T-helper 9 cell (primary cell): ENCODE measurements at regions not wholly inside any gene's neighbourhood (a gene's known extent, or its start where the extent isn't known, plus 50 kb on each side); places are given as distances from the start of the nearest gene placed in this dataset.

ENCODE experiments used
- DNase-seq: peaks from one replicate; pipeline ENCODE4 v3.0.0-alpha.2; 2020

GRCh38 chr12:88985011-88985410 is 367.3 kb downstream of the DUSP6 start:
- no peak for DNase-seq

- no peak for DNase-seq
Measured at GRCh38 chr12:88982694-88983093, 369.6 kb downstream of the DUSP6 start.

GRCh38 chr12:88977115-88977514 is 375.2 kb downstream of the DUSP6 start:
- no peak for DNase-seq

GRCh38 chr12:88973998-88974397 is 378.3 kb downstream of the DUSP6 start:
- DNase-seq, result no peak

GRCh38 chr12:88970740-88971139 is 381.6 kb downstream of the DUSP6 start:
- no peak for DNase-seq

- no peak for DNase-seq
Measured at GRCh38 chr12:88969127-88969526, 383.2 kb downstream of the DUSP6 start.

GRCh38 chr12:88960213-88960878 is 380.1 kb upstream of the KITLG start:
- DNase-seq, result no peak

GRCh38 chr12:88958946-88959345 is 378.7 kb upstream of the KITLG start:
- no peak for DNase-seq

GRCh38 chr12:88958153-88958552 is 377.9 kb upstream of the KITLG start:
- no peak for DNase-seq

GRCh38 chr12:88957358-88957757 is 377.1 kb upstream of the KITLG start:
- no peak for DNase-seq

- DNase-seq, result no peak
Measured at GRCh38 chr12:88955531-88955930, 375.3 kb upstream of the KITLG start.

- no peak for DNase-seq
Measured at GRCh38 chr12:88953029-88953586, 372.8 kb upstream of the KITLG start.

GRCh38 chr12:88952562-88952942 is 372.3 kb upstream of the KITLG start:
- no peak for DNase-seq

- DNase-seq, result no peak
Measured at GRCh38 chr12:88951860-88952561, 371.7 kb upstream of the KITLG start.

GRCh38 chr12:88951177-88951576 is 370.9 kb upstream of the KITLG start:
- no peak for DNase-seq

- no peak for DNase-seq
Measured at GRCh38 chr12:88947486-88948043, 367.3 kb upstream of the KITLG start.

GRCh38 chr12:88946372-88946997 is 366.2 kb upstream of the KITLG start:
- DNase-seq, result no peak

- DNase-seq, result no peak
Measured at GRCh38 chr12:88945051-88945732, 364.9 kb upstream of the KITLG start.

- DNase-seq, result no peak
Measured at GRCh38 chr12:88944397-88944796, 364.1 kb upstream of the KITLG start.

GRCh38 chr12:88940854-88941253 is 360.6 kb upstream of the KITLG start:
- DNase-seq, result no peak

- DNase-seq, result no peak
Measured at GRCh38 chr12:88935856-88936255, 355.6 kb upstream of the KITLG start.

- no peak for DNase-seq
Measured at GRCh38 chr12:88934163-88934747, 354.0 kb upstream of the KITLG start.

GRCh38 chr12:88932457-88932856 is 352.2 kb upstream of the KITLG start:
- no peak for DNase-seq
